WERI-Rb-1 (cell line): ENCODE measurements at regions not wholly inside any gene's neighbourhood (a gene's known extent, or its start where the extent isn't known, plus 50 kb on each side); places are given as distances from the start of the nearest gene placed in this dataset.

Experiments
- DNase-seq: peaks from one replicate; pipeline ENCODE4 v3.0.0-alpha.2; 2020
- H3K27ac ChIP-seq: fragments of 250-450 bp; sonication (Bioruptor Pico); 2 replicates; pipeline ENCODE4 v1.5.1; 2020; ENCODE audit warnings: mild to moderate bottlenecking, moderate library complexity
- H3K27me3 ChIP-seq: fragments of 250-450 bp; sonication (Bioruptor Pico); 2 replicates; pipeline ENCODE4 v1.5.1; 2021; ENCODE audit warnings: mild to moderate bottlenecking, low read depth, moderate library complexity; ENCODE audit not compliant: insufficient read depth, severe bottlenecking
- H3K36me3 ChIP-seq: fragments of 250-450 bp; sonication (Bioruptor Pico); 2 replicates; pipeline ENCODE4 v1.5.1; 2020; ENCODE audit warnings: mild to moderate bottlenecking, moderate library complexity
- H3K4me3 ChIP-seq: 2 replicates; pipeline ENCODE4 v1.5.1; 2011; ENCODE audit warnings: low read depth, mild to moderate bottlenecking, control low read depth, low read length
- H3K9me3 ChIP-seq: fragments of 250-450 bp; sonication (Bioruptor Pico); 2 replicates; pipeline ENCODE4 v1.5.1; 2021; ENCODE audit warnings: mild to moderate bottlenecking, moderate library complexity; ENCODE audit not compliant: severe bottlenecking
- CTCF ChIP-seq: IDR thresholded peaks from 2 replicates; pipeline ENCODE4 v1.5.1; 2011; ENCODE audit warnings: low read depth, mild to moderate bottlenecking, control low read depth, inconsistent platforms, low read length

GRCh38 chr12:86660488-86661147 is 404.4 kb upstream of the MGAT4C start:
- no peak for TF ChIP-seq CTCF
- H3K9me3 ChIP-seq: no peaks in the 10 kb centered on the region
- no peaks in the 10 kb centered on the region for H3K27me3 ChIP-seq
- DNase-seq: no peak
- H3K4me3 ChIP-seq: no peak overlapping the region
- no peaks in the 10 kb centered on the region for H3K36me3 ChIP-seq
- H3K27ac ChIP-seq: no peak overlapping the region

GRCh38 chr12:86659985-86660384 is 403.8 kb upstream of the MGAT4C start:
- no peak for TF ChIP-seq CTCF
- no peaks in the 10 kb centered on the region for H3K9me3 ChIP-seq
- no peak overlapping the region for H3K27ac ChIP-seq
- H3K4me3 ChIP-seq: no peak overlapping the region
- DNase-seq: no peak
- no peaks in the 10 kb centered on the region for H3K27me3 ChIP-seq
- H3K36me3 ChIP-seq: no peaks in the 10 kb centered on the region

- H3K27me3 ChIP-seq: no peaks in the 10 kb centered on the region
- H3K4me3 ChIP-seq: no peak overlapping the region
- no peaks in the 10 kb centered on the region for H3K9me3 ChIP-seq
- no peak for DNase-seq
- no peak overlapping the region for H3K27ac ChIP-seq
- H3K36me3 ChIP-seq: no peaks in the 10 kb centered on the region
- no peak for TF ChIP-seq CTCF
Measured at GRCh38 chr12:86658303-86658702, 402.1 kb upstream of the MGAT4C start.

- H3K9me3 ChIP-seq: no peaks in the 10 kb centered on the region
- H3K27me3 ChIP-seq: no peaks in the 10 kb centered on the region
- H3K27ac ChIP-seq: no peak overlapping the region
- no peaks in the 10 kb centered on the region for H3K36me3 ChIP-seq
- H3K4me3 ChIP-seq: no peak overlapping the region
- DNase-seq: no peak
- TF ChIP-seq CTCF: no peak
Measured at GRCh38 chr12:86647800-86648199, 391.6 kb upstream of the MGAT4C start.

GRCh38 chr12:86634456-86635410 is 378.5 kb upstream of the MGAT4C start:
- H3K9me3 ChIP-seq: no peaks in the 10 kb centered on the region
- no peak for DNase-seq
- no peaks in the 10 kb centered on the region for H3K36me3 ChIP-seq
- no peak for TF ChIP-seq CTCF
- H3K4me3 ChIP-seq: no peak overlapping the region
- H3K27ac ChIP-seq: no peak overlapping the region
- no peaks in the 10 kb centered on the region for H3K27me3 ChIP-seq
